IPS-15b (cell line): ENCODE measurements at regions not wholly inside any gene's neighbourhood (a gene's known extent, or its start where the extent isn't known, plus 50 kb on each side); places are given as distances from the start of the nearest gene placed in this dataset.

Experiments
- H3K27me3 ChIP-seq: one replicate; pipeline ENCODE4 v1.6.1; 2013; ENCODE audit warnings: low read length; ENCODE audit not compliant: control insufficient read depth, insufficient read depth
- H3K36me3 ChIP-seq: one replicate; pipeline ENCODE4 v1.6.1; 2013; ENCODE audit warnings: low read length; ENCODE audit not compliant: control insufficient read depth, insufficient read depth
- H3K4me1 ChIP-seq: one replicate; pipeline ENCODE4 v1.6.1; 2013; ENCODE audit warnings: mild to moderate bottlenecking, low read length; ENCODE audit not compliant: control insufficient read depth, insufficient read depth
- H3K4me3 ChIP-seq: one replicate; pipeline ENCODE4 v1.5.1; 2013; ENCODE audit warnings: low read depth, low read length
- H3K9ac ChIP-seq: one replicate; pipeline ENCODE4 v1.6.1; 2013; ENCODE audit warnings: low read depth, mild to moderate bottlenecking, low read length
- H3K9me3 ChIP-seq: one replicate; pipeline ENCODE4 v1.6.1; 2013; ENCODE audit warnings: mild to moderate bottlenecking, low read length; ENCODE audit not compliant: control insufficient read depth, insufficient read depth

GRCh38 chr20:60221593-60221992 is 263.4 kb downstream of the CDH26 start:
- no peak overlapping the region for H3K9ac ChIP-seq
- H3K27me3 ChIP-seq: no peaks in the 10 kb centered on the region
- H3K4me3 ChIP-seq: no peak overlapping the region
- H3K9me3 ChIP-seq: no peaks in the 10 kb centered on the region
- H3K4me1 ChIP-seq: no peaks in the 10 kb centered on the region
- H3K36me3 ChIP-seq: no peaks in the 10 kb centered on the region

GRCh38 chr20:60222497-60222896 is 264.3 kb downstream of the CDH26 start:
- no peaks in the 10 kb centered on the region for H3K9me3 ChIP-seq
- no peaks in the 10 kb centered on the region for H3K27me3 ChIP-seq
- H3K4me3 ChIP-seq: no peak overlapping the region
- H3K9ac ChIP-seq: no peak overlapping the region
- H3K4me1 ChIP-seq: no peaks in the 10 kb centered on the region
- no peaks in the 10 kb centered on the region for H3K36me3 ChIP-seq

DNA sequence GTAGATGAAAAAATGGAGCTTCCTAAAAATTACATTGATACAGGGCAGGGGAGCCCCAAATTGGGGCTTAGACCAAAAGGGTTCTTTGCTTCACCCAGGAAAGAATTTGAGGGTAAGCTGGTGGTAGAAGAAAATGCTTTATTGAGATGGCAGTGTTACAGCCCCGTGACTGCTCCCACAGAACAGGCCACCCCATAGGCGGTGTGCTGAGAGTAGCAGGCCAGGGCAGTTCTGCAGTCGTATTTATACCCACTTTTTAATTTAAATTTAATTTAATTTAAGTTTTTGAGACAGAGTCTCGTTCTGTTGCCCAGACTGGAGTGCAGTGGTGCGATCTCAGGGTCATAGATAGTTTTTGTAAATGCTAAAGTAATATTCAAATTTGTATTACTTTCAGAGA is 265.0 kb downstream of the CDH26 start:
- H3K4me1 ChIP-seq: no peaks in the 10 kb centered on the region
- no peak overlapping the region for H3K9ac ChIP-seq
- H3K36me3 ChIP-seq: no peaks in the 10 kb centered on the region
- no peaks in the 10 kb centered on the region for H3K27me3 ChIP-seq
- H3K4me3 ChIP-seq: no peak overlapping the region
- no peaks in the 10 kb centered on the region for H3K9me3 ChIP-seq

GRCh38 chr20:60224914-60225313 is 266.7 kb downstream of the CDH26 start:
- H3K36me3 ChIP-seq: no peaks in the 10 kb centered on the region
- H3K27me3 ChIP-seq: no peaks in the 10 kb centered on the region
- no peak overlapping the region for H3K4me3 ChIP-seq
- no peaks in the 10 kb centered on the region for H3K4me1 ChIP-seq
- no peaks in the 10 kb centered on the region for H3K9me3 ChIP-seq
- H3K9ac ChIP-seq: no peak overlapping the region

GRCh38 chr20:60228255-60228654 is 270.0 kb downstream of the CDH26 start:
- H3K9me3 ChIP-seq: no peaks in the 10 kb centered on the region
- no peaks in the 10 kb centered on the region for H3K27me3 ChIP-seq
- H3K9ac ChIP-seq: no peak overlapping the region
- H3K4me1 ChIP-seq: no peaks in the 10 kb centered on the region
- no peak overlapping the region for H3K4me3 ChIP-seq
- H3K36me3 ChIP-seq: no peaks in the 10 kb centered on the region

DNA sequence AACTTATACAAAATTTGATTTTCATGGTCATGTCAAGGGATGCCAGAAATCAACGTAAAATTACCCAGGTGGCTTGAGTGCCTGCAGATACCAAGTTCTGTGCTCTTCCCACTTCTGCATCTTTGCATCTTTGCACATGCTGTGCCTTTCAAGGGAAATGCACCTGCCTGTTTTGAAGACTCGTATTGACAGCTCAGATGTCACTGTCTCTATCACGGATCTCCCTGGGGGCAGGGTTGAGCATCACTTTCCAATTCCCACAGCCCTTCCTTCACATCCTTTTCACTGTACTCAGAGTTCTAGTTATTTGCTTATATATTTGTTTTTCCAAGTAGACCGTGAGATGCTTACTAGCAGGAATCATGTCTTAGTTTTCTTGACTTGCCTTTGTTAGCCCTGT is 274.2 kb downstream of the CDH26 start:
- Histone ChIP-seq H3K27me3 (no peaks in the 10 kb centered on the region), H3K4me3 (no peak overlapping the region), H3K9ac (no peak overlapping the region), H3K36me3 (no peaks in the 10 kb centered on the region), H3K4me1 (no peaks in the 10 kb centered on the region), H3K9me3 (no peaks in the 10 kb centered on the region)

GRCh38 chr20:60233018-60233630 is 274.9 kb downstream of the CDH26 start:
- Histone ChIP-seq H3K9ac (no peak overlapping the region), H3K4me1 (no peaks in the 10 kb centered on the region), H3K27me3 (no peaks in the 10 kb centered on the region), H3K36me3 (no peaks in the 10 kb centered on the region), H3K4me3 (no peak overlapping the region), H3K9me3 (no peaks in the 10 kb centered on the region)

GRCh38 chr20:60236613-60237012 is 278.4 kb downstream of the CDH26 start:
- Histone ChIP-seq H3K9me3 (no peaks in the 10 kb centered on the region), H3K4me3 (no peak overlapping the region), H3K4me1 (no peaks in the 10 kb centered on the region), H3K36me3 (no peaks in the 10 kb centered on the region), H3K9ac (no peak overlapping the region), H3K27me3 (no peaks in the 10 kb centered on the region)

DNA sequence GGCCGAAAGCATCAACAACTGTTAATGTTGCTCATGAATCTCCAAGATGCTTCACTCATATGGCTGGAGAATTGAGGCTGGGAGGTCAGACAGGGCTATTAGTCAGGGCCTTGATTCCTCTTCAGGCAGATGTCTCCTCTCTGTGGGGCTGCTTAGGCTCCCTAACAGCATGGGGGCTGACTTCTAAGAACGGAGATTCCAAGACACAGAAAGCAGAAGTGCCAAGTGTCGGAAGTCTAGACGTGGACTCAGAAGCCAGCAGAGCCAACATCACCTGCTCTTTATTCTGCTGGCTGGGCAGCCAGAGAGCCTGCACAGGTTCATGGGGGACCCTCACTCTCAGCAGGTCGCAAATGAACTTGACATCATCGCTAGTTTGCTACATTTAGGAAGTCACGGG is 279.8 kb downstream of the CDH26 start:
- H3K27me3 ChIP-seq: no peaks in the 10 kb centered on the region
- no peaks in the 10 kb centered on the region for H3K9me3 ChIP-seq
- H3K9ac ChIP-seq: no peak overlapping the region
- H3K4me3 ChIP-seq: no peak overlapping the region
- H3K4me1 ChIP-seq: no peaks in the 10 kb centered on the region
- H3K36me3 ChIP-seq: no peaks in the 10 kb centered on the region

- Histone ChIP-seq H3K9ac (no peak overlapping the region), H3K4me3 (no peak overlapping the region), H3K36me3 (no peaks in the 10 kb centered on the region), H3K4me1 (no peaks in the 10 kb centered on the region), H3K9me3 (no peaks in the 10 kb centered on the region), H3K27me3 (no peaks in the 10 kb centered on the region)
These were observed 280.9 kb downstream of the CDH26 start for GRCh38 chr20:60238992-60239660.

- Histone ChIP-seq H3K36me3 (no peaks in the 10 kb centered on the region), H3K9me3 (no peaks in the 10 kb centered on the region), H3K4me3 (no peak overlapping the region), H3K9ac (no peak overlapping the region), H3K4me1 (no peaks in the 10 kb centered on the region), H3K27me3 (no peaks in the 10 kb centered on the region)
These were observed 281.7 kb downstream of the CDH26 start for GRCh38 chr20:60239956-60240355.

DNA sequence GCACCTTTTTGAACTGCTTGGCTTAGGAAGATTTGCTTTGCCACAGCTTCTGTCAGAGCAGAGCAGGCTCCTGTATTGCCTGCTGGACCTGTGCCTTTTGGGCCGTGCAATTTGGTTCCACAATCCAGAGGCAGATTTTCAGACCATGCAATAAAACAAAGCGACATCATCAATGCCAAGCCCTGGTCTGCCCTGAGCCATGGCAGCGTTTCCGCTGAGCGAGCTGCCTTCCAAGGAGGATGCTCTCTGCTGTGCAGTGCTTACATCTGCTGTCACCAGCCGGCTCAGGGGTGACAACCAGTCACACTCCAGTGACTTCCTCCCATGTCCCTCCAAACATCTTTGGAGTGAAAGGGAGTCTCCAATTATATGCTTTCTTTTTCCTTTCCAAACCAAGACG is 282.2 kb downstream of the CDH26 start:
- Histone ChIP-seq H3K4me1 (no peaks in the 10 kb centered on the region), H3K9me3 (no peaks in the 10 kb centered on the region), H3K4me3 (no peak overlapping the region), H3K9ac (no peak overlapping the region), H3K27me3 (no peaks in the 10 kb centered on the region), H3K36me3 (no peaks in the 10 kb centered on the region)
